ENCODE measurements at regions not wholly inside any gene's neighbourhood (a gene's known extent, or its start where the extent isn't known, plus 50 kb on each side); places are given as distances from the start of the nearest gene placed in this dataset.

GRCh38 chr22:27467711-27468110, 333.8 kb downstream of the MN1 start:
- H3K9ac ChIP-seq (ENCODE audit: low read length) = no peak overlapping the region
- H3K79me2 ChIP-seq (ENCODE audit: insufficient read depth, low read length) = no peaks in the 10 kb centered on the region
- no peak overlapping the region for H3K27ac Mint-ChIP-seq (ENCODE audit: unreplicated experiment)

GRCh38 chr22:27468712-27469111, 332.8 kb downstream of the MN1 start:
- no peaks in the 10 kb centered on the region for H4K20me1 ChIP-seq (ENCODE audit: insufficient read depth, low read length)
- H3K27ac Mint-ChIP-seq (ENCODE audit: unreplicated experiment) = no peak overlapping the region
- no peaks in the 10 kb centered on the region for H3K27me3 ChIP-seq (ENCODE audit: insufficient read depth, low read length)
- H3K9me3 ChIP-seq (ENCODE audit: insufficient read depth, low read depth, low read length) = no peaks in the 10 kb centered on the region
- H3K27me3 Mint-ChIP-seq (ENCODE audit: low read depth, unreplicated experiment) = no peaks in the 10 kb centered on the region
- no peak overlapping the region for H2AFZ ChIP-seq (ENCODE audit: low read depth, low read length)
- H3K27ac ChIP-seq (ENCODE audit: low read depth, low read length) = no peak overlapping the region
- no peaks in the 10 kb centered on the region for H3K9me3 Mint-ChIP-seq (ENCODE audit: unreplicated experiment)
- TF ChIP-seq CTCF (IDR thresholded peaks at IDR 0.05; ENCODE audit: insufficient read depth, low read depth, low read length) = no peak
- no peak for TF ChIP-seq EZH2 (IDR thresholded peaks at IDR 0.05; ENCODE audit: insufficient read depth, low read length)
- peaks cover 3% of the 10 kb centered on the region for H3K4me1 Mint-ChIP-seq (ENCODE audit: low read depth, unreplicated experiment)
- H3K9ac ChIP-seq (ENCODE audit: low read length) = no peak overlapping the region
- FAIRE-seq (no peak), DNase-seq (ENCODE audit: low read depth) (no peak)
- no peak overlapping the region for H3K4me2 ChIP-seq (ENCODE audit: low read length)
- no peaks in the 10 kb centered on the region for H3K4me1 ChIP-seq (ENCODE audit: insufficient read depth, low read length)
- no peaks in the 10 kb centered on the region for H3K79me2 ChIP-seq (ENCODE audit: insufficient read depth, low read length)
- no peaks in the 10 kb centered on the region for H3K36me3 ChIP-seq (ENCODE audit: insufficient read depth, low read length)
- no peak overlapping the region for H3K4me3 ChIP-seq (ENCODE audit: insufficient read depth, low read depth, low read length)
- no peaks in the 10 kb centered on the region for H3K36me3 Mint-ChIP-seq (ENCODE audit: low read depth, unreplicated experiment)
- no peak overlapping the region for H3K4me3 Mint-ChIP-seq (ENCODE audit: unreplicated experiment)

More at GRCh38 chr22:27467711-27468110, 333.8 kb downstream of the MN1 start:
- TF ChIP-seq CTCF (IDR thresholded peaks at IDR 0.05; ENCODE audit: insufficient read depth, low read depth, low read length) = no peak
- TF ChIP-seq EZH2 (IDR thresholded peaks at IDR 0.05; ENCODE audit: insufficient read depth, low read length) = no peak
- Mint-ChIP-seq H3K4me3 (ENCODE audit: unreplicated experiment) (no peak overlapping the region), H3K27me3 (ENCODE audit: low read depth, unreplicated experiment) (no peaks in the 10 kb centered on the region), H3K4me1 (ENCODE audit: low read depth, unreplicated experiment) (peaks cover 5% of the 10 kb centered on the region), H3K36me3 (ENCODE audit: low read depth, unreplicated experiment) (no peaks in the 10 kb centered on the region), H3K9me3 (ENCODE audit: unreplicated experiment) (no peaks in the 10 kb centered on the region)
- H3K27ac ChIP-seq (ENCODE audit: low read depth, low read length) = no peak overlapping the region
- no peaks in the 10 kb centered on the region for H4K20me1 ChIP-seq (ENCODE audit: insufficient read depth, low read length)
- no peaks in the 10 kb centered on the region for H3K27me3 ChIP-seq (ENCODE audit: insufficient read depth, low read length)
- H3K9me3 ChIP-seq (ENCODE audit: insufficient read depth, low read depth, low read length) = no peaks in the 10 kb centered on the region
- FAIRE-seq = no peak
- peaks cover 6% of the 10 kb centered on the region for H3K4me1 ChIP-seq (ENCODE audit: insufficient read depth, low read length)
- no peak overlapping the region for H3K4me3 ChIP-seq (ENCODE audit: insufficient read depth, low read depth, low read length)
- no peak overlapping the region for H2AFZ ChIP-seq (ENCODE audit: low read depth, low read length)
- DNase-seq (ENCODE audit: low read depth) = no peak
- no peak overlapping the region for H3K4me2 ChIP-seq (ENCODE audit: low read length)
- H3K36me3 ChIP-seq (ENCODE audit: insufficient read depth, low read length) = no peaks in the 10 kb centered on the region

GRCh38 chr22:27470169-27470772, 331.3 kb downstream of the MN1 start:
- no peak for TF ChIP-seq EZH2 (IDR thresholded peaks at IDR 0.05; ENCODE audit: insufficient read depth, low read length)
- TF ChIP-seq CTCF (IDR thresholded peaks at IDR 0.05; ENCODE audit: insufficient read depth, low read depth, low read length) = no peak
- Histone ChIP-seq H4K20me1 (ENCODE audit: insufficient read depth, low read length) (no peaks in the 10 kb centered on the region), H3K36me3 (ENCODE audit: insufficient read depth, low read length) (no peaks in the 10 kb centered on the region), H3K9ac (ENCODE audit: low read length) (no peak overlapping the region), H3K9me3 (ENCODE audit: insufficient read depth, low read depth, low read length) (no peaks in the 10 kb centered on the region), H3K27me3 (ENCODE audit: insufficient read depth, low read length) (no peaks in the 10 kb centered on the region), H3K4me3 (ENCODE audit: insufficient read depth, low read depth, low read length) (no peak overlapping the region), H3K79me2 (ENCODE audit: insufficient read depth, low read length) (no peaks in the 10 kb centered on the region), H3K4me2 (ENCODE audit: low read length) (no peak overlapping the region), H2AFZ (ENCODE audit: low read depth, low read length) (no peak overlapping the region), H3K27ac (ENCODE audit: low read depth, low read length) (no peak overlapping the region), H3K4me1 (ENCODE audit: insufficient read depth, low read length) (peaks cover 15% of the 10 kb centered on the region)
- no peak overlapping the region for H3K4me3 Mint-ChIP-seq (ENCODE audit: unreplicated experiment)
- no peaks in the 10 kb centered on the region for H3K36me3 Mint-ChIP-seq (ENCODE audit: low read depth, unreplicated experiment)
- H3K27ac Mint-ChIP-seq (ENCODE audit: unreplicated experiment) = no peak overlapping the region
- DNase-seq (ENCODE audit: low read depth) = no peak
- peaks cover 12% of the 10 kb centered on the region for H3K4me1 Mint-ChIP-seq (ENCODE audit: low read depth, unreplicated experiment)
- no peaks in the 10 kb centered on the region for H3K9me3 Mint-ChIP-seq (ENCODE audit: unreplicated experiment)
- no peaks in the 10 kb centered on the region for H3K27me3 Mint-ChIP-seq (ENCODE audit: low read depth, unreplicated experiment)
- FAIRE-seq = no peak

Data from astrocyte (in vitro differentiated cells and primary cell).